ENCODE measurements at regions not wholly inside any gene's neighbourhood (a gene's known extent, or its start where the extent isn't known, plus 50 kb on each side); places are given as distances from the start of the nearest gene placed in this dataset.

GRCh38 chr18:55781481-55781957, 193.5 kb upstream of the TCF4 start:
- H3K9me3 ChIP-seq (ENCODE audit: control insufficient read depth, insufficient read depth, low read length): no peaks in the 10 kb centered on the region
- intact Hi-C loops (cut with micrococcal nuclease): no loop called here
- Mint-ChIP-seq H3K4me1 (peaks cover 12 to 16% of the 10 kb centered on the region in 2 donors), H3K27ac (no peak overlapping the region), H3K9me3 (no peaks in the 10 kb centered on the region), H3K4me3 (no peak overlapping the region), H3K36me3 (no peaks in the 10 kb centered on the region), H3K27me3 (ENCODE audit: low read depth in 2 of 2) (peaks cover 29 to 50% of the 10 kb centered on the region in 2 donors)
- no peak overlapping the region for H3K4me3 ChIP-seq (ENCODE audit: low read length)
- H3K27me3 ChIP-seq (ENCODE audit: control insufficient read depth, insufficient read depth, low read length): peaks cover 22% of the 10 kb centered on the region
- H3K36me3 ChIP-seq (ENCODE audit: control insufficient read depth, insufficient read depth, low read length): no peaks in the 10 kb centered on the region
- peaks cover 10% of the 10 kb centered on the region for H3K4me1 ChIP-seq (ENCODE audit: control insufficient read depth, insufficient read depth, low read length)
- ATAC-seq (no peak), DNase-seq (no peak)
- TF ChIP-seq CTCF (IDR thresholded peaks at IDR 0.05): no peak
- H3K27ac ChIP-seq (ENCODE audit: low read length): no peak overlapping the region
- WGBS (ENCODE audit: insufficient coverage): 70% methylated on average over 5 of the region's 6 CpGs

- H3K27ac ChIP-seq (ENCODE audit: low read length): no peak overlapping the region
- intact Hi-C loops (cut with micrococcal nuclease): no loop called here
- Mint-ChIP-seq H3K27me3 (ENCODE audit: low read depth in 2 of 2) (peaks cover 31 to 57% of the 10 kb centered on the region in 2 donors), H3K4me1 (peaks cover 12 to 16% of the 10 kb centered on the region in 2 donors), H3K9me3 (no peaks in the 10 kb centered on the region), H3K36me3 (no peaks in the 10 kb centered on the region), H3K27ac (no peak overlapping the region), H3K4me3 (peak overlapping the region; percentile 71)
- DNase-seq (no peak), ATAC-seq (no peak)
- no peaks in the 10 kb centered on the region for H3K9me3 ChIP-seq (ENCODE audit: control insufficient read depth, insufficient read depth, low read length)
- peaks cover 22% of the 10 kb centered on the region for H3K27me3 ChIP-seq (ENCODE audit: control insufficient read depth, insufficient read depth, low read length)
- peaks cover 10% of the 10 kb centered on the region for H3K4me1 ChIP-seq (ENCODE audit: control insufficient read depth, insufficient read depth, low read length)
- no peak for TF ChIP-seq CTCF (IDR thresholded peaks at IDR 0.05)
- peak overlapping the region; percentile 27 for H3K4me3 ChIP-seq (ENCODE audit: low read length)
- H3K36me3 ChIP-seq (ENCODE audit: control insufficient read depth, insufficient read depth, low read length): no peaks in the 10 kb centered on the region
- 24% methylated on average over 7 of the region's 9 CpGs for WGBS (ENCODE audit: insufficient coverage)
Observed at GRCh38 chr18:55780586-55781071, 192.6 kb upstream of the TCF4 start.

- Mint-ChIP-seq H3K27me3 (ENCODE audit: low read depth in 2 of 2) (peaks cover 31 to 58% of the 10 kb centered on the region in 2 donors), H3K4me3 (peak overlapping the region; percentile 71), H3K4me1 (peaks cover 12 to 16% of the 10 kb centered on the region in 2 donors), H3K9me3 (no peaks in the 10 kb centered on the region), H3K36me3 (no peaks in the 10 kb centered on the region), H3K27ac (no peak overlapping the region)
- Histone ChIP-seq H3K4me3 (ENCODE audit: low read length) (peak overlapping the region; percentile 29), H3K4me1 (ENCODE audit: control insufficient read depth, insufficient read depth, low read length) (peaks cover 10% of the 10 kb centered on the region), H3K36me3 (ENCODE audit: control insufficient read depth, insufficient read depth, low read length) (no peaks in the 10 kb centered on the region), H3K27ac (ENCODE audit: low read length) (no peak overlapping the region), H3K27me3 (ENCODE audit: control insufficient read depth, insufficient read depth, low read length) (peaks cover 22% of the 10 kb centered on the region), H3K9me3 (ENCODE audit: control insufficient read depth, insufficient read depth, low read length) (no peaks in the 10 kb centered on the region)
- WGBS (ENCODE audit: insufficient coverage): 2% methylated on average over 88 of the region's 88 CpGs
- DNase-seq (no peak), ATAC-seq (peak in 1 of 3 donors; percentile 57)
- intact Hi-C loops (cut with micrococcal nuclease): no loop called here
- TF ChIP-seq CTCF (IDR thresholded peaks at IDR 0.05): no peak
Observed at GRCh38 chr18:55779691-55780585, 191.9 kb upstream of the TCF4 start.
